HG02970 (cell line): ENCODE measurements at regions not wholly inside any gene's neighbourhood (a gene's known extent, or its start where the extent isn't known, plus 50 kb on each side); places are given as distances from the start of the nearest gene placed in this dataset.

Experiments used
- ATAC-seq: cut with Tn5 transposase; IDR thresholded peaks from one replicate; pipeline ENCODE4 v1.9.1; 2021; ENCODE audit warnings: mild to moderate bottlenecking, moderate library complexity, moderate number of reproducible peaks; ENCODE audit not compliant: unreplicated experiment, low FRiP score

DNA sequence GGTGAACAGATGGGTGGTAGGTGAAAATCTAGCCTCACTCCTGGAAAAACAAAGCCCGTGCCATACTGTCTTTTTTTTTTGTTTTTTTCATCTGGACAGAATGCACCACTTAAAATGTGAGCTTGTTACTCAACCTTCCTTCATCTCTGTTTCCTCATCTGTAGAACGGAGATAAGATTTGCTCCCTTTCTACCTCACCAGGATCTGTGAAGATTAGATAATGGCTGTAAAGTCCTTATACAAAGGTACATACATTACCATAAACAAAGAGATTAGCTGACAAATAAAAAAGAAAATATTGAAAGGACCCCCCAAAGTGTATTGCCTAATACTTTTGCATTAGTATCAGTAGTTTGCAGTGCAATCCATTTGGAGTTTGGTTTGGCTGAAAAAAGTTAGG lies 75.4 kb upstream of the ZEB2 start:
- ATAC-seq, result no peak

- ATAC-seq, result no peak
Observed at GRCh38 chr2:144593803-144594202, 73.9 kb upstream of the ZEB2 start.

DNA sequence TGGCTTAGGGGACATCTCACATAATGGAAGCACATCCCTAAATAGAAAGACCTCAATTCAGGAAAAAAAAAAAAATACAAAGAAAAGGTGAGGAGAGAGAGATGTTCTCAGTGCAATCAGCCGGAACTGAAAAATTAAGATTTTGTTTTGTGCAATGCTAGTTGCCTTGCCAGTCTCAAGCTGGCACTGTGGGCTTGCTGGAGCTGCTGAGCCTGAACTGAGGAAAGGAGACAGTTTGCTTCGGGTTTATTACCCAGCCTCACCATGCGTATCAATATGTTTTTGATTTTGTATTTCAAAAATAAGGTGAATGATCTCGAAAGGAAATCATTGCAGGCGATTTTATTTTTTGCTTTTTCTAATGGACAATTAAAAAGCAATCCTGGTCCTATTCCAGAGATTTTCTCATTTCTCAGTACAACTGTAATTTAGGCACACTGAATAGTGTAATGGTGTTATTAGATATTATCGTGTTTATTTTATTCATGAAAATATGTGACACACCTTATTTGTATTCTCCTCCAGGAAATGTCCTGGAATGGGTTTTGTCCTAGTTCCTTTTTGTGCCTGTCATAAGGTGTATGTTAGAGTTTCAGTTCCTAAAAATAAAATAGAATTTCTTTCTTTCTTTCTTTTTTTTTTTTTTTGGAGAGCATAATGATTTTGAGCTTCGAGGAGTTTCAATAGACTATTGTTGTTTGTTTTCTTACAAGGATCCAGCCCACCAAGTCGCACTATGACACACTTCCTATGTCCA lies 72.8 kb upstream of the ZEB2 start:
- ATAC-seq, result no peak

DNA sequence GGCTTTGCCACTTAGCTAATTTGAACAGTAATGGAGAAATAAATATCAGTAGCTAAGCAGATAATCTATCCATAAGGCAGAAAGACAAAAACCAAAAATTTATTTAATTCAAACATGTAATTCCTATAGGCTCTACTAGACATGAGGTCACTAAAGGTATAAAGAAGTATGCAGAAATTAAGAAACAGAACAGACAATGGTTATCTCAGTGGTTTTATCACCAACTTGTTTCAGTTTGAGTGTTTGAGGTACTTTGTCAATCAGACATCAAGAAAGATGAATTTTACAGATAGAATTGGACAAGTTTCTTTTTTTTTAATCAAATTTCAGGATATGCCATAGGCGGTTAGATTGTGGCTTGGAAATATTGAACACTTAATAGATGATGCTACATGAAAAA lies 67.4 kb upstream of the ZEB2 start:
- no peak for ATAC-seq

DNA sequence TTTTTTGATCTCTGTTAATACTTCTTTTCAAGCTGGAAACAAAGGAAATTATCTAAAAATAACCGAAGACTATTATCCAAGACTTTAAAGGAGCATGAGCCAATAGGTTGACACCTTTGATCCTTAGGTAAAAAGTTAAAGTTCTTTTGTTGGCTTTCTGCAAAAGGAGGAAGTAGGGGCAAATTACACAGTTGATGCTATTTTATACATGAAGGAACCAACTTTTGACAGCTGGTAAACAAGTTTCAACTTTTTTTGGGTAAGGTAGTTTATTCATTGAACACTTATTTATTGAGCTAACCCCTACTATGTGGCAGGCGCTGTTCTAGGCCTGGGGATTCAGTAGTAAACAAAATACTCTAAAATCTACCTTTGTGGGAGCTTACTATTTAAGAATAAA lies 66.6 kb upstream of the ZEB2 start:
- no peak for ATAC-seq

DNA sequence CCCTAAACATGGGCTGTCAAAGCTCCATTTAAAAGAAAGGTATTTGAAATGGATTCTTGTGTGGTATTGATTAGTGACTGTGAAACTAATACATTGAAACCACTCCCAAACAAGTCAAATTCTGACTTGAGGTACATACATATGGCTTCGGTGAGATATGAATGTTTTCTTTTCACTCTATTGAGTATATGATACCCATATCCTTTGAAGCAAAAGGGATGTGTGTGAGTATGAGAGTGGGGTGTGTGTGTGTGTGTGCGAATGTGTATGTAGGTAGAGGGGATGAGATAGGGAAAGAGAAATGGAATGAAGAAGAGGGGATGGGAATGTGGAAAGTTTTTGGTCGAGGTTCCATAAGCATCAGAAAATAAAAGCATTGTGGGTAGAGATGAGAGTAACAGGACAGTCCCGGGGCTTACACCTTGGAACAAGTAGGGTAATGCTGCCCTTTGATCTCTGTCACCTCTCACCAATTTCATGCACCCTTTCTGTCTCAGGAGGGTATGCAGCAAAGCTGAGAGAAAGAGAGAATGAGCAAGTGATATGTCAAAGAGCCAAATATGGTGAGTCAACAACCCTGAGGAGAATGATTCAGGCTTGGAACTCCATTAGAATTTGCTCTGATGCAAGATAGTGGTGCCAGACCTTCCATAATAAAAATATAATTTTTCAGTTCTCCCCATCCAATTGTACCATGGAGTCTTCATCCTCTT lies 64.0 kb upstream of the ZEB2 start:
- ATAC-seq, result no peak

GRCh38 chr2:144583381-144583729 lies 63.4 kb upstream of the ZEB2 start:
- ATAC-seq, result no peak

DNA sequence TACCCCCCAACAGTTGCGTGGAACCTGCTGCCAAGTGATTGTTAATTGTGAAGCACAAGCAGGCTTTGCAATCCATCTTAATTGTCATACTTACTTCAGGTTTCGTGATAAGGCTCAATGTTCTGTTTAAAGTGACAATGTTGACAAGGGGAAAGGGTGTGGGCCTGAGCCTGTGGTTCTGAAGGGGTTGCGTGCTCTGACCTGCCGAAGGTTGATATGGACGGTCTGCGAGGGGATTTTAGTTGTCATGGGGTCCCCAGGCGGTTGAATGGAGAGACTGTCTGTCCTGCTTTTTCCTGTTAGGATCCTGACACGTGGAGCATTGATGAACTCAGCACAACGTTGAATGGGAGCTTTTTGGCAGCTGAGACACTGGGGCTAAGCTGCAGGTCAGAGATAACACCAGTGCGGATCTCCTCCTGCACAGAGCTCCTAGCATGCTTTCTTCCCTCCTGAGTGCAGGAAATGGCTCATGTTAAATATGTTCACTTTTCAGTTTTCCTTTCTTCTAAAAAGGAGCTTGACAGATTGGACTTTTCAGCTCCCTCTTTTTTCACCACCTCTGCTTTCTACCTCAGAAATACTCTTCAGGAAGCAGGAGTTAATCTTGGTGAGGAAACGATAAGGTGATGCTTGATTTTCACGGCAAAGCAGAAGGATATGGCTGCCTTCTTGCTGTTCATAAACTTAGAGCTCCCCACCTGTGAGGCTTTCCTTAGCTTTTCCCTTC lies 62.9 kb upstream of the ZEB2 start:
- no peak for ATAC-seq

- no peak for ATAC-seq
Observed at GRCh38 chr2:144580521-144581161, 60.7 kb upstream of the ZEB2 start.

- ATAC-seq, result no peak
Observed at GRCh38 chr2:144579556-144579955, 59.6 kb upstream of the ZEB2 start.

DNA sequence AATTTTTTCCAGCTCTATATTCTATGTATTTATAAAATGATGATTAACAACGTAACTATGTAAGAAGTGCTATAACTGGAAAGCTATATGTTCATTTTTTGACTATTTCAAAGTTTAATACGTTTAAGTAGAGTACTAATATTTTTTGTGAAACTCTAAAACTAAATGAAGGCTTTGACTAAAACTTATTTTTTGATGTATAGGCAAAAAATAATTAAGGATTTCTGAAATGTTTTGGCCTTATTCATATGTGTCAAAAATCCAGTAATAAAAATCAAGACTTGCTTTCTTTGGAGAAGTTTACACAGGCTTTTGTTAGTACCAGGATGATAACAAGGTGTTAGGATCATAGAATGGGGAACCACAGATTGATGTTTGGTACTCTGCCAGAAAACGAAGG lies 58.2 kb upstream of the ZEB2 start:
- ATAC-seq, result no peak

DNA sequence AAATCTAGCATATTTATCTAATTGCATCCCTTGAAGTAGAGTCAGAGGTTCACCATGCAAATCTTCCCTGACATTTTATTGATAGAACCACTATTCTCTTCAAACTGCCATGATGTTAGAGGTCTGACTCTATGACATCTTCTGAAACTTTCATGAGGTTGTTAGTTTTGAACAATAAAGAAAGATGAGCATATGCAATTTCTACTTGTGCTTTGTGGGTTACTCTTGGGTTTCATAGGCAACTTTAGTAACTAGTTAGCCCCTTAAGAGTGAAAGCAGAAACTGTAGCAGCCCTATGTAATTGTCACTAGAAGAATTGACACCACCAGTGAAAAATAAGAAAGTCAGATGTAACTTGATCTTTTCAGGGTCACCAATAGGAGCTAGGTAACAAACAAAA lies 53.1 kb upstream of the ZEB2 start:
- ATAC-seq, result no peak

- no peak for ATAC-seq
Observed at GRCh38 chr2:144571770-144572169, 51.9 kb upstream of the ZEB2 start.

DNA sequence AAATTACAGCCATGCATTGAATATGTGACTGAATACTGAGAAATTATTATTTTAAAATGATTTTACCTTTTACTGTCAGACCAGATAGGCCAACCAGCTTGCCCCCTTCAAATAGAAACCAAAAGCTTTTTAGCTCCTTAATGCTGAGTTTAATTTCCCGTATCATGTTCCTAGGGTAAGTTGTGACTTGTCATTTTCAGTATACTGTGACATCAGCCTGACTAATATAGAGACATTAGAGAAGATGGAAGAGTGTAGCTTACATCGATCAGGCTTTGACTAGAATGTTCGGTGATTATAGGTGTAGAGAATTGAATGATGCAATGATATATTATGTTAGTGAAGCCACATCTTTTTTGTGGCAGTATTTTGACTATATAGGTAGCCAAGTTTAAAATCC lies 50.6 kb upstream of the ZEB2 start:
- no peak for ATAC-seq
